ENCODE measurements at regions not wholly inside any gene's neighbourhood (a gene's known extent, or its start where the extent isn't known, plus 50 kb on each side); places are given as distances from the start of the nearest gene placed in this dataset.

DNA sequence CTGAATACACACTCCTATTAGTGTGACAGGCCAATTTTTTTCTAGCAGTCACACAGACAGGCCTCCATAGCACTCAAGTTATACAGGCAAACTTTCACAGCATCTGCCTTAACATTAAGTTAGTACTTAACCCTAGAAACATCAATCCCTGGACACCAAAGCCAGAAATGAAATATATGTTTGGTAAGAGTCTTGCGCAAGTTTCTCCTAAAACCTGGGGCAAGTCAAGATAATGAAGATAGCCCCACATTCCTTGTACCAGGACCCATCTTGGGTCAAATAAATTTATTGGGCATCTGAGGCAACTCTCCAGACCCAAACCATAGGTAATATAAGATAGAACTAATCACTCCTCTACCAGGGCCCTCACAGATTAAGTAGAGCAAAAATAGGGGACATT lies 70.8 kb upstream of the ZNF92 start:
- TF ChIP-seq, protein P1, sequence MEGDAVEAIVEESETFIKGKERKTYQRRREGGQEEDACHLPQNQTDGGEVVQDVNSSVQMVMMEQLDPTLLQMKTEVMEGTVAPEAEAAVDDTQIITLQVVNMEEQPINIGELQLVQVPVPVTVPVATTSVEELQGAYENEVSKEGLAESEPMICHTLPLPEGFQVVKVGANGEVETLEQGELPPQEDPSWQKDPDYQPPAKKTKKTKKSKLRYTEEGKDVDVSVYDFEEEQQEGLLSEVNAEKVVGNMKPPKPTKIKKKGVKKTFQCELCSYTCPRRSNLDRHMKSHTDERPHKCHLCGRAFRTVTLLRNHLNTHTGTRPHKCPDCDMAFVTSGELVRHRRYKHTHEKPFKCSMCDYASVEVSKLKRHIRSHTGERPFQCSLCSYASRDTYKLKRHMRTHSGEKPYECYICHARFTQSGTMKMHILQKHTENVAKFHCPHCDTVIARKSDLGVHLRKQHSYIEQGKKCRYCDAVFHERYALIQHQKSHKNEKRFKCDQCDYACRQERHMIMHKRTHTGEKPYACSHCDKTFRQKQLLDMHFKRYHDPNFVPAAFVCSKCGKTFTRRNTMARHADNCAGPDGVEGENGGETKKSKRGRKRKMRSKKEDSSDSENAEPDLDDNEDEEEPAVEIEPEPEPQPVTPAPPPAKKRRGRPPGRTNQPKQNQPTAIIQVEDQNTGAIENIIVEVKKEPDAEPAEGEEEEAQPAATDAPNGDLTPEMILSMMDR (IDR thresholded peaks at IDR 0.05) = no peak
- TF ChIP-seq EZH2 (IDR thresholded peaks at IDR 0.05; ENCODE audit: borderline replicate concordance, insufficient read depth, low read depth, low read length, poor library complexity, severe bottlenecking) = no peak

Measured in B cell (primary cell).